ENCODE measurements at regions not wholly inside any gene's neighbourhood (a gene's known extent, or its start where the extent isn't known, plus 50 kb on each side); places are given as distances from the start of the nearest gene placed in this dataset.

GRCh38 chr2:118711603-118712002 lies 135.8 kb downstream of the EN1 start:
- POLR2A ChIA-PET (ENCODE audit: low non-redundant PET) = interaction anchor here (0.6 kb wide), 1 partner anchor 247 kb away, joined by 5 read pairs; no protein-coding TSS in a partner anchor
- no peak for TF ChIP-seq CTCF (conservative IDR thresholded peaks at IDR 0.05; ENCODE audit: low read depth)
- no peak for DNase-seq (ENCODE audit: low spot score)
- H3K27ac ChIP-seq = no peak overlapping the region
- CTCF ChIA-PET = no interaction called here

- H3K27ac ChIP-seq = no peak overlapping the region
- DNase-seq (ENCODE audit: low spot score) = no peak
- TF ChIP-seq CTCF (conservative IDR thresholded peaks at IDR 0.05; ENCODE audit: low read depth) = no peak
- POLR2A ChIA-PET (ENCODE audit: low non-redundant PET) = no interaction called here
- CTCF ChIA-PET = no interaction called here
These were observed 137.0 kb downstream of the EN1 start for GRCh38 chr2:118710481-118710880.

DNA sequence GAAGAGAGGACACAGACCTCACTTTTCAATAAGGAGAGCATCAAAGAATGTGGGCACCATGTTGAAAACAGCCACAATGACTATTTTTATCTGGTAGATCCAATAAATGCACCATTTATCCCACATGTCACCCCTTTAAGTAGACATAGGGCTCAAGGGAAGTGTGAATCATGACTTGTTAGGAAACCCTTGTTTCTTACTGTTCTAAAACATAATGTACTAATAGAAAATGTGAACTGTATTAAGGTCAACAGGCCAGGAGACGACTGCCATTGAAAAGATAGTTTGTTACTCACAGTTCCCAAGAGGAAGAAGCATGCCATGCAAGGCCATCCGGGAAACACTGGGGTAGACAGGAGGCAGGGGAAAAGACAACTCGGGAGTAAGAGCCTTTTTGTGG lies 137.7 kb downstream of the EN1 start:
- TF ChIP-seq CTCF (conservative IDR thresholded peaks at IDR 0.05; ENCODE audit: low read depth) = no peak
- CTCF ChIA-PET = no interaction called here
- H3K27ac ChIP-seq = no peak overlapping the region
- DNase-seq (ENCODE audit: low spot score) = no peak
- POLR2A ChIA-PET (ENCODE audit: low non-redundant PET) = no interaction called here

GRCh38 chr2:118706844-118707243 lies 140.6 kb downstream of the EN1 start:
- no peak overlapping the region for H3K27ac ChIP-seq
- no peak for DNase-seq (ENCODE audit: low spot score)
- TF ChIP-seq CTCF (conservative IDR thresholded peaks at IDR 0.05; ENCODE audit: low read depth) = no peak
- ChIA-PET POLR2A (ENCODE audit: low non-redundant PET) (no interaction called here), CTCF (no interaction called here)

- H3K27ac ChIP-seq = no peak overlapping the region
- ChIA-PET CTCF (no interaction called here), POLR2A (ENCODE audit: low non-redundant PET) (no interaction called here)
- no peak for DNase-seq (ENCODE audit: low spot score)
- no peak for TF ChIP-seq CTCF (conservative IDR thresholded peaks at IDR 0.05; ENCODE audit: low read depth)
These were observed 141.1 kb downstream of the EN1 start for GRCh38 chr2:118706371-118706770.

DNA sequence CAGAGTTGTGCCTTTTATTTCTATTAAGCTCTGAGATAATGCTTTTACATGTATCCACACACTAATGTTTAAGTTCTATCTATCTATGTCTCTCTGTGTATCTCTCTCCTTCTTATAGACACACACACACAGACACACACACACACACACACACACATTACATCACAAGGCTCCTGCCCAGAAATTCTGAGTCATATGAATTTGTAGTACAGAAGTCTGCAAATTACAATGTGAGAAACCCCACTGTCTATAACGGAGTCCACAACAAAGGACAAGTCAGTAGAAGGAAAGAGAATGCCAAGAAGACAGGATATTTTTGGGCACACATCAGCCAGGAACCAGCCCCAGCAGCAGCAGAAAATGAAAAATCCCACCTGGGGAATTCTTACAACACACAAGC lies 142.4 kb downstream of the EN1 start:
- ChIA-PET CTCF (no interaction called here), POLR2A (ENCODE audit: low non-redundant PET) (no interaction called here)
- TF ChIP-seq CTCF (conservative IDR thresholded peaks at IDR 0.05; ENCODE audit: low read depth) = no peak
- DNase-seq (ENCODE audit: low spot score) = no peak
- no peak overlapping the region for H3K27ac ChIP-seq

All from RWPE1 (cell line).